Activated CD4-positive, alpha-beta T cell treated with anti-CD3 and anti-CD28 coated beads for 48 hours (primary cell): ENCODE measurements at regions not wholly inside any gene's neighbourhood (a gene's known extent, or its start where the extent isn't known, plus 50 kb on each side); places are given as distances from the start of the nearest gene placed in this dataset.

Source experiments
- DNase-seq: peaks from one replicate; pipeline ENCODE4 v3.0.0-alpha.2; 2020

DNA sequence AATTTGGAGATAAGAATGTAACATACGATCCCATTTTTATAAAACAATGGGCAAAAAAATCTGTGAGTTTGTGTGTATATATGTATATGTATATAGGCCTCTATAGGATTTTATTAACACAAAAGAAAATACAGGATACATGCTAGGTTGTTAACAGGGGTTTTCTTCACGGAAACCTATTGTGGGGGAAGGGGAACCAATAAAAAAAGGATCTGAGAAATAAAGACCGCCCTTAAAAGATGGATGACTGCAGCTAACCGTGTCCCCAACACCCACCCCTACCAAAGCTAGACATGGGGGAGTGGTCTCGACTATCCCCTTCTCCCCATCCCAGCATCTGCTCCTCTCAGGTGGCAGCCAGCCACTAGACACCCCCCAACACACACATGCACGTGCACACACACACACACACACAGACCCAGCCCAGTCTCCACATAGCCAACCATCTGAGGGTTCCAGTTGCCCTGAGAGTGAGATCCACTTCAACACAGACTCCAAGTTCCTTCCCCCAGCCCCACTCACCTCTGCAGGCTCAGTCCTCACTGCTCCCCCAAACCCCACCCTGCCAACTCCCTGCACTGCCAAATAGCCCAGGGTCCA lies 132.9 kb downstream of the TPRA1 start:
- no peak for DNase-seq

DNA sequence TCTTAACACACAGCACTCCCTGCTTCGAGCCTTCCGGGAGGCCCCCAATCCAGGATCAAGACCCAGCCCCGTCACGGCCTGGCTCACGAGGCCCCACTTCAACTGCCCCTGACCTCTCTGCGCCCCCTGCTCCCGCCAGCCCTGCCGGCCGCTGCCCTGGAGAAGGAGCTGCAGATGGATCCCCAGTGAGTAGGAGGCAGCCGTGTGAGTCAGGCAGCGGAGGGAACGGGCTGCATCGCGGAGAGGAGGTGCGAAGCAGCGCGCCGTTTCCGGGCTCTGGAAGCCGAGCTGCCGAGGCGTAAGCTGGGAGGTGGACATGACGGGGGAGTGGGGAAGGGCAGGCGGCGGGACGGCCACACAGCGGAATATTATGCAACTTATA lies 133.4 kb downstream of the TPRA1 start:
- peak; percentile 64 for DNase-seq

DNA sequence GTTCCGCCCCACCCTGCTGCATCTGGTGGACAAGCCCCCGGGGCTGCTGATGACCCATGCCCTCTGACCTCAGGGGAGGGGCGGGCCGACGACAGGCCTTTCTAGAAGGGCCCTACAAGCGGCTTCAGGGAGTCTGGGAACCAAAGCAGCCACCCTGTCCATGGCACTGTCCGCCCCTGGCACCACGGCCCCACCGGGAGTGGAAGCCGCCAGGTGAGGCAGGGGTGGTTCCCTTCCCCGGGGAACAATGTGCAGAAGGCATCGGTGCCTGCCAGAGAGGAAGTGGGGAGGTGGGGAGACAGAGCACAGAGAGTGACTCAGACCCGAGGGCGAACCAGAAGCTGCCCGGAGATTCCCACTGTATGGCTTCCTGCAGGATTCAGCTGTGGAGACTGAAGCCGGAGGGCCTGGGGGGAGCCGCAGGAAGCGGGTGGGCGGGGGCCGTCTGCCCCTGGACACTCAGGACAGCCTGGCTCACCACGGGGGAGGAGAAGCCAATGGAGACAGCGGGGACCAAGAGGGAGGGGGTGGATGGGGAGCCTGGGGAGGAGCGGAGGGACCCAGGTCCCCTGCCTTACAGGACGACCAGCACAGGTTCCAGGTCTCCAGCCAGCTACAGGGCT lies 134.0 kb downstream of the TPRA1 start:
- peak; percentile 15 for DNase-seq

DNA sequence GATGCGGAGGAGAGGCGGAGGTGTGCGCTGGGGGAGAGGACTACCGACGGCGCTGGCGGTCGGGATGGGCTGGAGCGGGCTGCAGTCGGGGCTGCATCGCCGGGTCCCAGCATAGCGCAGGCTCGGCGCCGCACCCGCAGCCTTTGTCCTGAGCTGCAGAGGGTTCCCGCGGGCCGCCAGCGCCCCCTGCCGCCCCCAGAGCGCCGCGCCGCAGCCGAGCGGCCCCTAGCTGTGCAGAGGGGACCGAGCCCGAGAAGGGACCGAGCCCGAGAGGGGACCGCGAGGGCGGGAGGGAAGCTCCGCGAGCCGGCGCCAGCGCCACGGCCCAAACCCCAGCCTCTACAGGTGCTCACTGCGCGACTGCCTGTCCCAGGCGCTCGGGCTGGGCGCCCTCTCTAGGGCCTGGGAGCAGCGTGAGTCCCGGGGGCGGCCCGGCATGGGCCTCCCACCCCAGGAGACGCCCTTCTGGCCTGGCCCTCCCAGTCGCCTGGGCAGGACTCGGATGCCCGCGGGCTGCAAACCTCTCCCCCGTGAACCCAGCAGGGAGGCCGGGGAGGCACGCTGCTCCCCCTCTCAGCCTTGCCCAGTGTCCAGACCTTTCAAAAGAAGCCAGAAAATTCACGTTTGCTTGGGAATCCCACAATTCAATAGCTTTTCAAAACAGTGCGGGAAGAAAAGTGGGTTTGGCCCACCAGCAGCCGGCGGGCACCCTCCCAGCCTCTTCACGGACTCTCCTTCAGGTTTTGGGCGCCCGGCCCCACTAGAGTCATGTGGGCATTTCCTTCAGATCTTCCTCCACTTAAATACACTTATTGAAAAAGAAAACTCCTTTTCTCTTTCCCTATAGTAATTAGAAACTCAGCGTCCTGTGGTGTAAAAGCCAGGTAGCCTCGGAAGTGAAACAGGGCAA lies 134.7 kb downstream of the TPRA1 start:
- DNase-seq, result peak; percentile 81

DNA sequence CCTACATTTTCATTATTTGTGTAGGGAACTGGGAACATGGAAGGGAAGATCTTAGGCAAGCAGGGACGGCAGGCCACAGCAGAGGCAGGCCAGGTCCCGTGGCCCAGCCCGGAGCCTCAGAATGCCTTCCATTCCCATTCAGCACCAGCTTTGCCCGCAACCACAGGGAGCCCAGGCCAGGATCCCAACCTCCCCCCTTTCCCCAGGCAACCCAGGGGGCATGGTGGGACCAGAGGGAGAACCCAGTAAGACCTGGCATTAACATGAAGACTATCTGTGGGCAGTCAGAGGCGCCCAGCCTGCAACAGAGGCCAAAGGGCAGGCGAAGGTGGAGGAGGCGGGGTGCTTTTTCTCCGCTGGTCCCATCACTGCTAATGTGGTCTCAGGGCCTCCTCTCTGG lies 135.6 kb downstream of the TPRA1 start:
- DNase-seq, result no peak

DNA sequence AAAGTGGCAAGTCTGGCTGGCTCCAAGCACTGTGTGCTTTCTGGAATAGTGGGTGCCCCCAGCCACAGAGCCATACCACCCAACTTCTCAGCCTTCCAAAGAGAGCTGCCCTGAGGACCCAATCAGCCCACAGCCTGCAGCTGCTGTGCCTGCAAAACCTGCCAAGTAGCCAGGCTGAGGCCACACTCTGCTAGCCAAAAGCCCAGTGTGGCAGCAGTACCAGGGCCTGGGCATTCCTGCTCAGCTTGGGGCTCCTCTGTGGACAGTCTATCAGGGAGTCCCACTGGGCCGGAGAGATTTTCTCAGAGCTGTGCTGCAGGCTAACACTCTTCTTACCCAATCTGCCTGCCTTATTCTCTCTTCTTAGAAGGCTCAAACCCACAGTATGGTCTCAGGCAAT lies 136.5 kb downstream of the TPRA1 start:
- no peak for DNase-seq

DNA sequence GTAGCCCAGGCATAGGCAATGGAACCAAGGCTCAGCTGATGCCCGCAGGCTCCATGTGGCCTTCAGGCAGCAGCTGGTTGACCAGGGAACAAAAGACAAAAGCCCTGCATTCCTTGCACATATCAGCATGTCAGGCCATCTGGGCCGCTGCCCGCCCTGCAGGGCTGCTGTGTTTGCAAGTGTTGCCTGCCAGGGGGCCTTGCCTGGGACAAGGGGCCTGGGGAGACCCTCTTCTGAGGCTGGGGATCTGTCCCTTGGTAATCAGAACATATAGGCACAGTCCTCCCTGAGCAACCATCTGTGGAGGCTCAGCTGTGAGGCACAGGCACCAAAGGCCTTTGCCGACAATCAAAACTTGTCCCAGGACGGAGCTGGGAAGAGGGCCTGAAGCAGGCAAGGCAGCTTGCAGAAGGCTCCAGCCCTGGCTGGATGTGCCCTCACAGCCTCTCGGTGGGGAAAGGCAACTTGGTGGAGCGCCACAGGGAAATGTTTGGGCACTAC lies 138.2 kb downstream of the TPRA1 start:
- DNase-seq, result no peak

DNA sequence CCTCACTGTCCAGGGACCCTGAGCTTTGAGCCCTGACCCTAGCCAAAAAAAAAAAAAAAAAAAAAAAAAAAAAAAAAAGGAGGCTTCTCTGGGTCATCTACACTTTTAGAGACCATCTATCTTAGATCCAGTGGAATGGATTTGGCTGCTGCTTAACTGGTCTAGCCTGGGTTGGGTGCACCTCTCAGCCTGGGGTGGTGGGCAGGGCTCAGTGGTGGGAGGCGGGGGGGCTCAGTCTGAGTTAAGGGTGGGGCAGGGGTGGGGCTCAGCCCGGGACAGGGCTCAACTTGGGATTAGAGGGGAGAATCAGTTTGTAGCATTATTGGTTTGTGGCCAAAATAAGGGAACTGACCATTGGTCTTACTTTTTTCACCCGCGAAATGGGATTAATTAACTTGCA lies 139.2 kb downstream of the TPRA1 start:
- no peak for DNase-seq

DNA sequence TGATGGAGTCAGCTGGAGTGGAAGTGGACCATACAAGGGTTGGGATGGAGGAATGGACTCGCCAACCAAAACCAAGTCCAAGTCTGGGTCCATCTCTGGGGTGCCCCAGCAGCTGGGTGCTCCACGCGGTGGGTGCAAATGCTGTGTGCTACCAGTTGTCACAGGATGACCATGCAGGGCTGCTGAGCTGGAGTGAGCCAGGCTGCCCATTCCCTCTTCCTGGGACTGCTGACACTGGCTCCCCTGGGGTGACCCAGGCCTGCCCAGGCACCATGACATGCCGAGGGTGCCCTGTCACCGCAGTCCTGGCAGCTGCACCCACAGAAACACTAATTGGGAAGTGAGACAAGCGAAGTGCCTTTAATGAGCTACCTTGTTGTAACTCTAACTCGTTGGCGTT lies 140.2 kb downstream of the TPRA1 start:
- DNase-seq, result no peak

DNA sequence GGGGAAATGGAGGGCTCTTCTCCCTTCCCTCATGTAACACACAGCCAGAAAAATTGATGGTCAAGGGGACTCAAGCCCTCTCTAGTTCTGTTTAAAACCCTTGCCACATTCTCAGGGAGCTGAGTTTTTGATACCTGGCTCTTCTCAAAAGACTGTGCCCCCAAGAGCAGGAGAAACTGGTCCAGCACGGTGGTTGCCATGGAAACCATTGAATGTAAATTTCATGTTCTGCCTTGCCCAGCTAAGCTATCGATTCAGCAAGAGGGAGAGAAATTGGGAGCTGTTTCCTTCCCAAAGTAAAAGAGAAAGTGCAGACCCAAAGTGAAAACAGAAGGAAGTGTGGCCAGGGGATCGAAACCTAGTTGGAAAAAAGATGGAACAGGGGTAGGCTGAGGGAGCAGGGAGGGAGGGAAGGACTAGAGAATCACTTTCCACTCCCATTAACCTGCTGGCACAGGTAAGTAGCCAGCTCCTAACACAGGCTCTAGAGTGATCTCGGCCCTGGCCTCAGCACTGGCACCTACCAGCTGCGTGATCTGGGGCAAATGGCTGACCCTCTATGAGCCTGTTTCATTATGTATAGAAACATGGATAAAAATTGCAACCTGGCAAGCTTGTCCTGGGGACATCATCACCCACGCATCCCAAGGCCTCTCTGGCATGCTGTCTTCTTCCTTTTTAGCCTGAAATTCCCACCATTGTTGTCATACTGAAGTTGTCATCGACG lies 140.9 kb downstream of the TPRA1 start:
- DNase-seq, result no peak

DNA sequence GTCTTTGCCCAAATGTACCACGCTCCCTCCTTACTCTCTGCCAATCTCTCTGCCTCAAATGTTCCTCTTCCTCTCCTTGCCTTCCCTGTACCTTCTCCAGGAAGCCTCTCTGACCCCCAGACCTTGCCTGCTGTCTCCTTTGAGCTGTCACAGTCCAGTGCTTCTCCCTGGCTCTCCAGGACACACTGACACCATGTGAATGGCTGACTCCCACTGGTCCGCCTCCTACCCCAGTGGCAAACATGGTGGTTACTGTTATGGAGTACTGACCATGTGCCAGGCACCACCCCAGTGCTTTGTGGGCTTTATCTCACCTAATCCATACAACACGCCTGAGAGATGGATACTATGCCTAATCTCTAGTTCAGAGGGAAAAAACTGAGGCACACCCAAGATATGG lies 141.9 kb downstream of the TPRA1 start:
- no peak for DNase-seq

DNA sequence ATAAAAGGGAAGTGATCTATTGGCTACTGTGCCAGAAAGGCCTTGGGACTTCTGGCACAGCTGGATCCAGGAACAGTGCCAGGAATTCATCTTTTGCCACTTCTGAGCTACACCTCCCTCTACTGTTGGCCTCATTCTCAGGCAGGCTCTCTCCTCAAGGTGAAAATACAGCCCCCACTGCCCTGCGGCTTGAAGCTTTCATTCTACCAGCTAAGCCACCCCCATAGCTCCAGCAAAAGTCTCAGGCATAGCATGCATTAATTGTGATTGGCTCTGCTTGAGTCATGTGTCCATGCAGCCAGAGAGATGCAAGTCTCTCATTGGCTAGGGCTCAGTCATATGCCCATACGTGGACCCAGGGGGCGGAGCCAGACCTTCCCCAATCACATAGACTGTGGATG lies 142.4 kb downstream of the TPRA1 start:
- DNase-seq, result no peak

DNA sequence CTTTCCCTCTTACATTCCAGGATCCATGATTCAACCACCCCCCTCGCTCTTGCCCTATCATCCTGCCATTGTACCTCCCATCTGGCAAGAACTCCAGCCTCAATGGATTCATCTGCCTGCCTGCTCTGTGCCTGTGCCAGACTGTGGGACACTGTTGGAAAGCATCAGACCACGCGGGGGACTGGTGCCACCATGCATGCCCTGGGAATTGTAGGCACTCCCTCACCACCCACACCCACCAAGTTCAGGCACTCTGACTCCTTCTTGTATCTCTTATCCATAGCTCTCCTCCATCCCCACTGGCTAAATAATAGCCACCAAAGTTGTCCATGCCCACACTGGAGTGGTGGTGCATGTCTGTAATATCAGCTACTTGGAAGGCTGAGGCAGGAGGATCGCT lies 143.8 kb downstream of the TPRA1 start:
- no peak for DNase-seq

DNA sequence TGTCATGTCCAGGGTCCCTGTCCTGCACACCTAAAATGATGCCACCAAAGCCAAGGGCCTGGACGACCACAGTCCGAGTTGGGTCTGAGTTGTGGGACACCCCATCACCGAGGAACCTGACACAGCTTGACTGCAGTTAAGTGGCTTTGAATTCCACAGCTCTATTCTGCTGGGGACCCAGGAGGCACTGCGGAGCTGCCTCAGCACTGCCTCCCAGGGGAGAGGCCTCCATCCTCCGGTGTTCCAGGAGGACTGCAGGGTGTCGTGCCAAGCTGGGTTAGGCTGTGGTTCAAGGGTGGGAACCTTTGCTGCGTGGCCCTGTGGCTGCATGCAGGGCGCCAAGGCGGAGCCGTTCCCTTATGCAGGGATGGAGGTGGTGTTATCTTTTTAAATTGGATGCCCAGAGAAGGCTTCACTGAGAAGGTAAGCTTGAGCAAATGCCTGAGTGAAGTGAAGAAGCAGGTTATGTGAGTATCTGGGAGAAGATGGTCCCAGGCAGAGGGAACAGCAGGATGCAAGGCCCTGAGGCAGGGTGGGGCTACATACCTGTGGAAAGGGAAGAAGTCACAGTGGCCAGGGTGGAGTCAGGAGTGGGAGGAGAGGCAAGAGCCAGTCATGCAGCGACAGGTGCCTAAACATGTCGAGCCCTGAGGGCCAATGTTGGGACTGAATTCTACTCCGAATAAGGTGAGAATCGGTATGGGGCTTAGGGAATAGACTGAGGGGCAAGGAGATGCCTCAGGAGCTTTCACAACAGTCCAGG lies 144.8 kb downstream of the TPRA1 start:
- DNase-seq, result no peak

DNA sequence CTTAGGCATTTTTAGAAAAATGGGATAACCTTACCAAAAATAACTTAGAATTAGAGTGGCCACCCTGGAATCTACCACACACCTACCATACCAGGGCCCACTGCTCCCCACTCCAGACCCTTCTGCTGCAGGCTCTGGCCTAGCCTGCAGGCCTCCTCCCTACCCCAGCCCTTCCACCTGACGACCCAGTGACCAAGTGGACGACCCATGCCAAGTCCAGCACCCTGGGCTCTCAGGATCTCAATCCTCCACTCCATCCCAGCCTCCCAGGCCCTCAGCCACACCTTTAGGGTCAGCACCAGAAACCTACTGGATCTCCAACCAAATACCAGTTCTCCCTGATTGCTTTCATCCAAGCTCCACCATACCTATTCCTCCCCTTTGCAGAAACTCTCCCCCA lies 145.8 kb downstream of the TPRA1 start:
- no peak for DNase-seq

DNA sequence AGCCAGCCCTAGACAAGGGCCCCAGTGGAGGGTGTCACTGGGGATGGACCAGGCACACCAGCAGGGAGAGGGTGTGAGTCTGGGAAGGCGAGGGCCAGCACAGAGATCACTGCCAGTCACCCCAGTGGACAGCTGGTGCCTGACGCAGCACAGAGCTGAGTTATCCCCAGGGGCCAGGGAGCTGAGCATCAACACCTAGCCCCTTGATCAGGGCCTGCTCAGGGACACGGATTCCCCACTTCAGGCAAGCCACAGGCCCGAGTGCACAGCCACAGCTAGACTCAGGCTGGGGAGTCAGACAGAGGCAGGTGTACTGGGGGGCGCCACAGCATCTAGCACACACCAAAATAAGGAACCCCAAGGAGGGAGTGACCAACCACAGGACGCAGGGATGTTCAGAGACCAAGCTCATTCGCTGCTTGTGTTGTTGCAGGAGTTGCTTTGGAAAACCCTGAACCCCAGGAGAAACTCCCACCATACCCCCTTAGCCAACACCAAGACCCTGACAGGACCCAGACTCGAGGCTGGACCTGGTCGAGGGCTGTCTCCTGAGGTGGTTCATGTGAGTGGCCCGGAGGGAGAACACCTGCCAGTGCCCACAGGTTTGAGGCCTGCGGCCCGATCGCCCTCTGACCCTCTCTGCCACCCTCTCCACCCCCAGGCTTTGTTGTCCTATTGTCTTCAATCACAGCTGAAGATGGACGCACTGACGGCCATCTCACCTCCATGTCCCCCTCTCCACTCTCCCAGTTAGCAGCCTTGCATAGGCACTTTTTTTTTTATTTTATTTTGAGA lies 146.8 kb downstream of the TPRA1 start:
- no peak for DNase-seq

DNA sequence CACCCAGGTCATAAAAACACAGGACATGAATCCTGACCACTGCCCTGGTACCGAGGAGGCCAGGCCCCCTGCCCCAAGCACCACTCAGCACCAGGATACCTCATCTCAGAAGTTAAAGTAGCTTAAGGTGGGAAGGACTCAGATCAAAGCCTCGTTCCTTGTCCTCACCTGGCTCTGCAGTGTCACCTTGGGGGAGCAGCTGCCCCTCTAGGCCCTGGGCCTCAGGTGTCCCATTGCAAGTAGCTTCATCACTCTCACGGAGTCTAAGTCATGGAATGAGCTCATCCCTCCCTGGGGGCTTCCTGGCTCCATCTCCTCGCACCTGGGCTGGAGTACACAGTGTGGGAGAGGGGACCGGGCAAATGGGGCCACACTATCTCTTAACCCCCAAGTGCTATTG lies 148.0 kb downstream of the TPRA1 start:
- no peak for DNase-seq

DNA sequence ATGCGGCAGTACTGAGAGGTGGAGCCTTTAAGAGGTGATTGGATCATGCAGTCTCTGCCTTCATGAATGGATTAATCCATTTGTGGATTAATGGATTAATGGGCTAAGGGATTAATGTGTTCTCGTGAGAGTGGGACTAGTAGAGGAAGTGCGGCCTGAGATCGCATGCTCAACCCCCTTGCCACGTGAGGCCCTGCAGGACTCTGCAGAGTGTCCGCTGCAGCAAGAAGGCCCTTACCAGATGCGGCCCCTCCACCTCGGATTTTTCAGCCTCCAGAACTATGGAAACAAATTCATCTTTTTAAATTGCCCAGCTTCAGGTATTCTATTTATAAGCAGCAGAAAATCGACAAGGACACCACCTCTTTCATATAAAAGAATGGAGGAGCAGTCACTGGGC lies 148.8 kb downstream of the TPRA1 start:
- no peak for DNase-seq

DNA sequence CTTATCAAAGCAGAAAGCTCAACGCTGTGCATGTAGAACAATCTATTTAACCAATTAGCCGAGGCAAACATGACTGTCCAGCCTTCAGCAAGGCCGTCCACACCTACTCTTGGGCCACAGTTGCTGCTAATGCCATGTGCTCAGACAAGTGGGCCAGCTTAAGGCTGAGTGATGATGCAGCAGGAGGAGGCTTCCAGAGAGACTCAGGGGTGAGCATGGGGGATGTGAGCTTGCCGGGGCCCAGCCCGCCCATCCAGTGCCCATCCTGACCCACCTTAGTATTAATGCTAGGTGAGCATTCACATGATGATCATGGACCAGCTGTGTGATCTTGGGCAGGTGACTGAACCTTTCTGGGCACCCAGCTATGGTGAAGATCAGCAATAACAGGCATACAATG lies 150.1 kb downstream of the TPRA1 start:
- DNase-seq, result no peak

DNA sequence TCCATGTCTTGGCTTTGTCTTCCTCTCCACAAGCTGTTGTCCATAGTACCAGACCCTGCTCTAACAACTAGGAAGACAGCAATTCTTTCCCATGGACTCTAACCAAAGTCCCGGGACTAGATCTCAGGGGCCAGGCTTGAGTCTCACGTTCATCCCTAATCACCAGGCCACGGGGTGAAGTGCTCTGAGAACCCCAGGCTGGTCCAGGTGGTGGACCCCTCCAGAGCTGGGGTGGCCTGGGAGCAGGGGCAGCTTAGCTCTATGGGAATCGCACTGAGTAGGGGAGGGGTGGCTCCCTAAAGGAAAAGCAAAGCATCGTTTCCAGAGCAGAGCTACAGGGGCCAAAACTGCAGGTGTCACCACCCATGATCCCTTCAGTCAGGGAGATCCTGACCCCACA lies 150.9 kb downstream of the TPRA1 start:
- no peak for DNase-seq

DNA sequence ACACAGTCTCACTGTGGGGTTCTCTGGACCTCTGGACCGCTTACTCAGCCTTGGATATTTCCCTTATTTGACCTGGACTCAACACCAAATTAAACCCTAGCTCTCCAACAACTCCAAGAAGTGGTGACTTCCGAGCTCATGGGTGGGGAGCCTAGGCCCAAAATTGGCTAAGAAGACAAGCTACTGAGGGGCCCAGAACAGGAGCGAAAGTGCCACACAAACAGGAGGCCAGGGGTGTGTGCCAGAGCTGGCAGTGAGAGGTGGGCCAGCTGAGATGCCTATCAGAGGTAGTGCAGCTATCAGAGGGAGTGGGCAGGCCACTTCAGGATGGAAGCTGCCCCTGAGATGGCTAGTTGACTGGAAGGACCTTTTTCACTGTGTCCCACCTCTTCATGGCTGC lies 151.1 kb upstream of the PRR20G start:
- DNase-seq, result no peak

DNA sequence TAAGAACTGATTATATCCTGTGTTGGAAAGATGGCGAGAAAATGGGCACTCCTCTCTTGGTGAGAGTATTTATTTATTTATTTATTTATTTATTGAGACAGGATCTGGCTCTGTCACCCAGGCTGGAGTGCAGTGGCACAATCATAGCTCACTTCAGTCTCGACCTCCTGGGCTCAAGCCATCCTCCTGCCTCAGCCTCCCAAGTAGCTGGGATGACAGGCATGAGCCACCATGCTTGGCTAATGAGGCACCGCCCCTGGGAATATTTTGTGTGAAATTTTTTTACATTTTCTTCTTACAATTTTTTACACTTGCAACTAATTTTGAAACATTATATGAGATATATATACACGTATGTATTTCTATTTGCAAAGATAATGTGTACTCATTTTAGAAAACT lies 150.5 kb upstream of the PRR20G start:
- no peak for DNase-seq
